ENCODE measurements at regions not wholly inside any gene's neighbourhood (a gene's known extent, or its start where the extent isn't known, plus 50 kb on each side); places are given as distances from the start of the nearest gene placed in this dataset.

GRCh38 chr1:184260382-184260781 lies 126.4 kb upstream of the C1orf21 start:
- intact Hi-C loops (cut with micrococcal nuclease): no loop called here
- peaks cover 12% of the 10 kb centered on the region for H3K27me3 Mint-ChIP-seq
- Histone ChIP-seq H3K9ac (ENCODE audit: low read length) (no peak overlapping the region), H3K9me3 (ENCODE audit: control extremely low read depth in 1 of 3, control insufficient read depth in 2 of 3, insufficient read depth in 1 of 3, low read length in 2 of 3) (no peaks in the 10 kb centered on the region), H3K4me3 (ENCODE audit: control extremely low read depth in 1 of 5, extremely low read depth in 1 of 5, insufficient read depth in 1 of 5, low read depth in 2 of 5, low read length in 4 of 5) (no peak overlapping the region), H3K4me1 (ENCODE audit: control insufficient read depth in 2 of 2, insufficient read depth in 2 of 2, low read length in 2 of 2) (no peaks in the 10 kb centered on the region), H2AFZ (ENCODE audit: insufficient read depth, low read depth, low read length, poor library complexity, severe bottlenecking) (no peak overlapping the region), H3K27me3 (replicated peaks in 1 of 4; ENCODE audit: control extremely low read depth in 1 of 4, control insufficient read depth in 3 of 4, insufficient read depth in 4 of 4, low read length in 3 of 4) (peaks cover 0 to 4% (median 0%) of the 10 kb centered on the region in 4 experiments), H3K36me3 (replicated peaks in 1 of 2; ENCODE audit: control extremely low read depth in 1 of 2, control insufficient read depth in 1 of 2, extremely low read depth in 1 of 2, insufficient read depth in 2 of 2, low read length in 1 of 2) (no peaks in the 10 kb centered on the region), H3K4me2 (replicated peaks; ENCODE audit: low read depth, low read length, poor library complexity, severe bottlenecking) (no peak overlapping the region), H3K27ac (ENCODE audit: low read length in 2 of 2) (no peak overlapping the region), H4K20me1 (ENCODE audit: control insufficient read depth, insufficient read depth, low read length, poor library complexity, severe bottlenecking) (no peaks in the 10 kb centered on the region), H3K79me2 (ENCODE audit: control insufficient read depth, insufficient read depth, low read length) (no peaks in the 10 kb centered on the region)
- POLR2A ChIA-PET: no interaction called here
- H3K9me3 Mint-ChIP-seq (ENCODE audit: insufficient read depth): no peaks in the 10 kb centered on the region
- no peaks in the 10 kb centered on the region for H3K4me1 Mint-ChIP-seq
- no peak for ATAC-seq (ENCODE audit: low read depth)
- DNase-seq: no peak
- no peak for TF ChIP-seq EZH2 (IDR thresholded peaks at IDR 0.05; ENCODE audit: borderline replicate concordance, insufficient read depth, low read depth, low read length, poor library complexity, severe bottlenecking)
- no peak for TF ChIP-seq CTCF (IDR thresholded peaks at IDR 0.05)
- CTCF ChIA-PET: no interaction called here
- no peak overlapping the region for H3K4me3 Mint-ChIP-seq
- no peak overlapping the region for H3K27ac Mint-ChIP-seq
- no CpG with 5 or more reads among the region's 1 CpG for WGBS (ENCODE audit: insufficient coverage)

GRCh38 chr1:184262109-184262508 lies 124.7 kb upstream of the C1orf21 start:
- H3K27ac ChIP-seq (ENCODE audit: low read length in 2 of 2): no peak overlapping the region
- Mint-ChIP-seq H3K9me3 (ENCODE audit: insufficient read depth) (no peaks in the 10 kb centered on the region), H3K4me1 (no peaks in the 10 kb centered on the region), H3K27me3 (peaks cover 12% of the 10 kb centered on the region), H3K4me3 (no peak overlapping the region), H3K27ac (no peak overlapping the region)
- H4K20me1 ChIP-seq (ENCODE audit: control insufficient read depth, insufficient read depth, low read length, poor library complexity, severe bottlenecking): no peaks in the 10 kb centered on the region
- DNase-seq: no peak
- no peaks in the 10 kb centered on the region for H3K36me3 ChIP-seq (replicated peaks in 1 of 2; ENCODE audit: control extremely low read depth in 1 of 2, control insufficient read depth in 1 of 2, extremely low read depth in 1 of 2, insufficient read depth in 2 of 2, low read length in 1 of 2)
- intact Hi-C loops (cut with micrococcal nuclease): no loop called here
- ATAC-seq (ENCODE audit: low read depth): no peak
- H3K9ac ChIP-seq (ENCODE audit: low read length): no peak overlapping the region
- no peak overlapping the region for H3K4me2 ChIP-seq (replicated peaks; ENCODE audit: low read depth, low read length, poor library complexity, severe bottlenecking)
- H3K4me1 ChIP-seq (ENCODE audit: control insufficient read depth in 2 of 2, insufficient read depth in 2 of 2, low read length in 2 of 2): no peaks in the 10 kb centered on the region
- H3K4me3 ChIP-seq (ENCODE audit: control extremely low read depth in 1 of 5, extremely low read depth in 1 of 5, insufficient read depth in 1 of 5, low read depth in 2 of 5, low read length in 4 of 5): no peak overlapping the region
- H3K27me3 ChIP-seq (replicated peaks in 1 of 4; ENCODE audit: control extremely low read depth in 1 of 4, control insufficient read depth in 3 of 4, insufficient read depth in 4 of 4, low read length in 3 of 4): peaks cover 0 to 4% (median 0%) of the 10 kb centered on the region in 4 experiments
- POLR2A ChIA-PET: no interaction called here
- CTCF ChIA-PET: no interaction called here
- H3K9me3 ChIP-seq (ENCODE audit: control extremely low read depth in 1 of 3, control insufficient read depth in 2 of 3, insufficient read depth in 1 of 3, low read length in 2 of 3): no peaks in the 10 kb centered on the region
- TF ChIP-seq EZH2 (IDR thresholded peaks at IDR 0.05; ENCODE audit: borderline replicate concordance, insufficient read depth, low read depth, low read length, poor library complexity, severe bottlenecking) (no peak), CTCF (IDR thresholded peaks at IDR 0.05) (no peak)
- no peak overlapping the region for H2AFZ ChIP-seq (ENCODE audit: insufficient read depth, low read depth, low read length, poor library complexity, severe bottlenecking)
- no peaks in the 10 kb centered on the region for H3K79me2 ChIP-seq (ENCODE audit: control insufficient read depth, insufficient read depth, low read length)
